H1 (cell line): ENCODE measurements at regions not wholly inside any gene's neighbourhood (a gene's known extent, or its start where the extent isn't known, plus 50 kb on each side); places are given as distances from the start of the nearest gene placed in this dataset.

ENCODE experiments used
- CEBPB ChIP-seq: IDR thresholded peaks from 2 replicates; pipeline ENCODE4 v1.6.1; 2012; ENCODE audit warnings: low read depth, low read length
- CHD7 ChIP-seq: fragments of 300-600 bp; sonication (generic); IDR thresholded peaks from 2 replicates; pipeline ENCODE4 v1.7.1; 2012; ENCODE audit warnings: low read length, moderate library complexity, mild to moderate bottlenecking, inconsistent platforms; ENCODE audit not compliant: insufficient replicate concordance
- GTF2F1 ChIP-seq: IDR thresholded peaks from 2 replicates; pipeline ENCODE4 v1.6.1; 2012; ENCODE audit warnings: low read depth, low read length, improper control_type of control experiment, borderline replicate concordance
- JUN ChIP-seq: IDR thresholded peaks from 2 replicates; pipeline ENCODE4 v1.6.1; 2011; ENCODE audit warnings: low read depth, mild to moderate bottlenecking, improper control_type of control experiment, low read length
- JUND ChIP-seq: IDR thresholded peaks from 2 replicates; pipeline ENCODE4 v1.6.1; 2011; ENCODE audit warnings: mild to moderate bottlenecking, improper control_type of control experiment, low read length
- KDM1A ChIP-seq: fragments of 200-600, 300-600 bp; sonication (generic); IDR thresholded peaks from 2 replicates; pipeline ENCODE4 v1.7.1; 2016; ENCODE audit warnings: mild to moderate bottlenecking, low read length, borderline replicate concordance
- PHF8 ChIP-seq: fragments of 200-600 bp; sonication (generic); conservative IDR thresholded peaks from 2 replicates; pipeline ENCODE4 v1.7.1; 2012; ENCODE audit warnings: low read depth, mild to moderate bottlenecking, inconsistent platforms, low read length, moderate library complexity
- POLR2A ChIP-seq, 2 experiments: IDR thresholded peaks; 1 replicate in 1 of 2; 2 replicates in 1 of 2; pipeline ENCODE4 v1.6.1; 2011; ENCODE audit warnings: low read depth in 2 of 2, low read length in 2 of 2, mild to moderate bottlenecking in 2 of 2; ENCODE audit errors: control extremely low read depth in 1 of 2
- RAD21 ChIP-seq, 2 experiments: IDR thresholded peaks in 1 of 2; conservative IDR thresholded peaks in 1 of 2; 2 replicates each; pipeline ENCODE4 v1.6.1; 2011; ENCODE audit warnings: low read depth in 2 of 2, low read length in 2 of 2, improper control_type of control experiment in 1 of 2, inconsistent platforms in 1 of 2, mild to moderate bottlenecking in 1 of 2, moderate library complexity in 1 of 2
- SP2 ChIP-seq: IDR thresholded peaks from 2 replicates; pipeline ENCODE4 v1.6.1; 2012; ENCODE audit warnings: mild to moderate bottlenecking, low read length, inconsistent platforms
- ZNF274 ChIP-seq: IDR thresholded peaks from 2 replicates; pipeline ENCODE4 v1.7.0; 2012; ENCODE audit warnings: low read length, borderline replicate concordance; ENCODE audit errors: extremely low read depth

- TF ChIP-seq CHD7 (no peak), RAD21 (IDR thresholded peaks at IDR 0.05 in 1 of 2, conservative IDR thresholded peaks at IDR 0.05 in 1 of 2; ENCODE audit: low read depth in 2 of 2, low read length in 2 of 2) (no peak), KDM1A (no peak), ZNF274 (no peak), GTF2F1 (no peak), JUND (no peak), JUN (no peak), CEBPB (no peak), SP2 (no peak), POLR2A (IDR thresholded peaks at IDR 0.05; ENCODE audit: control extremely low read depth in 1 of 2, low read depth in 2 of 2, low read length in 2 of 2) (no peak), PHF8 (no peak)
- TF ChIP-seq, all 59 proteins: peak for 0
Measured at GRCh38 chr16:89040391-89040790, 53.3 kb upstream of the ACSF3 start (continued).
